Bone marrow (tissue), 2 donors: ENCODE measurements at regions not wholly inside any gene's neighbourhood (a gene's known extent, or its start where the extent isn't known, plus 50 kb on each side); places are given as distances from the start of the nearest gene placed in this dataset.

Experiments used
- DNase-seq, 2 donors: peaks; one replicate each; lab custom pipeline; 2025; lab: John Stamatoyannopoulos, UW

DNA sequence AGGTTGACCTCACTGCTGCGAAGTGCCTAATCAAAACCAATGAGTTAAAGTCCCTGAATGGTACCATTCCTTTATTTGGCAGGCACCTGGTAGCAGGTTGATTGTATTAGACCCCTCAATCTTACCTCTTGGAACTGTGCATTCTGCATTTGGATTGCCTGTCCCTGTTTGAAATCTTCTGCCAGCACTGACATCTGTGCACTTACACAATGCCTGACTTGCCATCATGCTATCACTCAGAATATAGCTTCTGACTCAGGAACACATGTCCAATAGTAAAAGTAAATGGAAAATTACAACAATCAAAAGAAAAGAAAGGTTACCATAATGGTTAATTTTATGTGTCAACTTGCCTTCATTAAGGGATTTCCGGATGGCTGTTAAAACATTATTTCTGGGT lies 366.0 kb upstream of the PDGFD start:
- no peak for DNase-seq

DNA sequence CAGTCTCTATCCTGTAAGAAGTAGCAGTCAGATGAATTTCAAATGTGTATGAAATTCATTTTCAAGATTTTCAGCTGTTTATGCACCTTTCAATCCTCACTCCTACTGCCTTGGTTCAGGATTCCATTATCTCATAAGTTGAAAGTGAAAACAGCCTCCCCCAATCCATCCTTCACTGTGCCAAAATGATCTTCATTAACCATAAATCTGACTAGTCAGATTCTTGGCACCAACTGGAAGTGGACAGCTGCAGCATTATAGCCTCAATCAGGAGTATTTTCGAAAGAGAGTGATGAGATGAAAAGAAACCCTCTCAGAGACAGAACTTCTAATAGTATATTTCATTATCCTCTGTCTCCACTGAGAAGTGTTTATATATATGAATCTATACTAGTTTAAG lies 365.3 kb upstream of the PDGFD start:
- no peak for DNase-seq

- DNase-seq, result no peak
Measured at GRCh38 chr11:104526006-104526405, 362.1 kb upstream of the PDGFD start.

DNA sequence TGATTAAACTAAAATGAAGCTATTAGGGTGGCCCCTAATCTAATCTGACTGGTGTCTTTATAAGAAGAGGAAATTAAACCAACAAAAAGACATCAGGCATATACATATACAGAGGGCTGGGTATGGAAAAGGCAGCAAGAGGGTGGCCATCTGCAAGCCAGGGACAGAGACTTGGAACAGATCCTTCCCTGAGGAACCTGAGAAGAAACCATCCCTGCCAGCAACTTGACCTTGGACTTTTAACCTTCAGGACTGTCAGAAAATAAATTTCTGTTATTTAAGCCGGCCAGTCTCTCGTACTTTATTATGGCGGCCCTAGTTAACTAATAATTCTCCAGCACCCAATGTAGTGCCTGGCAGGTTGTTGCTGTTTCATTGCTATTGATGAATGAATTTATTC lies 361.5 kb upstream of the PDGFD start:
- DNase-seq, result no peak

DNA sequence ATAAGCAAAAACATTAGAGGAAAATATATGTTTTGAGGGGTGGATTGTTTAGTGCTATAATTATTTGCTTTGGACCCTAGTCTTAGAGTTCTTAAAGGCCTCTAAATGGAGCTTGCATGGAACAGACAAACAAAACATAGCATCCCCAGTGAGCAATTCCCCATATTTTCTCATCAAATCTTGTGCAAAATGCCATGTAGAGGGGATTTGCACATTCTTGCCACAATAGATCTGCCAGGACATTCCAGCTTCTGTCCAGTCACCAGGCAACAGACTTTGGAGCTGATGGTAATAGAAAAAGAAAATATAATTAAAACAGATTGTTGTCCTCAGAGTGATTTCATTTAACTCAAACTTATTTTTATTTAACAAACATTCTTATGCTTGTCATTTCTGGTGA lies 360.3 kb upstream of the PDGFD start:
- DNase-seq, result no peak

DNA sequence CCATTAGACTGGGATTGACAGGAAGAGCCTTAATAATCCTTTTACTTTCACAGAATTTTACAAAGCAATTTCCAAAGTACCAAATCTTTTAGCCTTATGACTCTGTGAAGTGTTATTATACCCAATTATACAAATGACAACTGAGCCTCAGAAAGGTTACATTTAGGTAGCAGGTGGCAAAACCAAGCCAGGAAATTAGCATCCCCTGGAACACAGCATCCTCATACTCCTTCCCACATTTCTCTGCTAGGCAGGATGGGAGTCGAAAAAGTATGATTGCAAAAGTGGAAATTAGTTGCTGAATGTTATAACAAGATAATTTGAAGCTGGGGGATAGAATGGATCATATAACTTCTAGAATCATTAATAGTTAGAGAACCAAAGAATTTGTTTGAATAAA lies 359.7 kb upstream of the PDGFD start:
- DNase-seq, result no peak

GRCh38 chr11:104522650-104523049 lies 358.7 kb upstream of the PDGFD start:
- DNase-seq, result no peak

DNA sequence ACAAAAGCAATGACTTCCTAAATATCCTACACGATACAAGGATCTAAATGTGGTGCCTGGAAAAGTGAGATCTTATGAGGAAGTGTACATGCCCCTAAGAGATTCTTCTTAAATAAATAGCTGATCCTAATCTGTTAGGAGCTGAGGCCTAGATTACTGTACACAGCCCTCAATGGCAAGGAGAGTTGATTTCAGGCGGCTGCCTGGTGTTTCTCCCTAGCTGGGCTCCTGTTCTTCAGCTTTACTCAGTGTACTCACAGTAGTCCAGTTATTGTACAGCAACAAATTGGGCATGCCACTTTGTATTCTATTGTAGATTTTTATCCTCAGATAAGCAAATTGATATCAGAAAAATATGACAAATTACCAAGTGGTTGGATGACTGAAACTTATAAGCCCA lies 358.2 kb upstream of the PDGFD start:
- DNase-seq, result no peak

DNA sequence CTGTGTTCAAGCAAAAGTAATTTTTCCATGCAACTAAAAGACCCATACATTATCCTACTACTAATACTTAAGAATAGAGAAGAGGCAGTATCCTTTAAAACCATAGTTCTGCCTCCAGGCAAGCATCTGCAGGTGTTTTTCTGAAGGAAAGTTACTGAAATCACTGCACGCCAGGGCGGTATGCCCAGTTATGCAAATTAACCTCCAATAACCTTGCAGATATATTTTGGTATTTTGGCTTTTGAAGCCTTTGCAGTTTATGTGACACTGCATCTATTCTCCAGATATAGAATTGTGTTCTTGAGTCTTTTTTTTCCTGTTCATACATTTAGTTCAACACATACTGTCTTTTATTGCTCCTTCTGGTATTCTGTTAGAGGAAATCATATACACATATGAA lies 346.2 kb upstream of the PDGFD start:
- no peak for DNase-seq

- no peak for DNase-seq
Measured at GRCh38 chr11:104490182-104490581, 326.2 kb upstream of the PDGFD start.

GRCh38 chr11:104488561-104488960 lies 324.6 kb upstream of the PDGFD start:
- DNase-seq, result no peak

GRCh38 chr11:104487046-104487806 lies 323.3 kb upstream of the PDGFD start:
- DNase-seq, result no peak

GRCh38 chr11:104484804-104485554 lies 321.0 kb upstream of the PDGFD start:
- no peak for DNase-seq

DNA sequence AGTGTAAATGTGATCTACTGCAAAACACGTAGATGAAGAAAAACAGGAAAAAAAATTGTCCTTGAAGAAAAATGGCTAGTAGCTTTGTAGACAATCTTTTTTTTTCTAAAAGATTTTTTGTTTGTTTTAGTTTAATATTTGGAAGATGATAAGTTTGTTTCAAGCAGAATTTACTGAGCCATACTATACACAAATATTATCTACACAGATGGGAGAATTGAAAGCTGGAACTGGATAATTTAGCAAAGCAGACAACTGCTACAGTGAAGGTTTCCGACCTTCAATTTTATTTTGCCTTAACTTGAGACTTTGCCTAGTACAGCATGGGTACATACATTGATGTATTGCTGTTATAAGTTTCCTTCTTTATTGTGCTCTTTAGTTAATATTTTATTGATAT lies 313.0 kb upstream of the PDGFD start:
- no peak for DNase-seq

GRCh38 chr11:104476454-104476853 lies 312.5 kb upstream of the PDGFD start:
- no peak for DNase-seq

DNA sequence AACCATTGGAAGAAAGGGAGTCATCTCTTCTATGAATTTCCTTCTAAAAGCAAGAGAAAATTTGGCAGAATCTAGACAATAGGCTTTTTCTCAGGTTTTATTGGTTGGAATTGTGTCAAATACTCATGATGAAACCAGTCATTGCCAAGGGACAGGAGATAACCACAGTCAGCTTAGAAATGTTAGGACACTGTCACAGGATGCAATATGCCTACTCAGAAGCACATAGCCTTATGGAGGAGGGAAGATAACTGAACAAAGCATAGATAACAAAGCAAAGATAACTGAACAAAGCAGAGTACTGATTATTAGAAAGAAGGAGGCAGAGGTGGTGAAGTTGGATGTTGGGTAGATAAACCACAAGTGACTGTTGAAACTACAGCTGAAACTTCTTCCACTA lies 303.5 kb upstream of the PDGFD start:
- DNase-seq, result no peak

GRCh38 chr11:104465321-104465720 lies 301.4 kb upstream of the PDGFD start:
- DNase-seq, result no peak

DNA sequence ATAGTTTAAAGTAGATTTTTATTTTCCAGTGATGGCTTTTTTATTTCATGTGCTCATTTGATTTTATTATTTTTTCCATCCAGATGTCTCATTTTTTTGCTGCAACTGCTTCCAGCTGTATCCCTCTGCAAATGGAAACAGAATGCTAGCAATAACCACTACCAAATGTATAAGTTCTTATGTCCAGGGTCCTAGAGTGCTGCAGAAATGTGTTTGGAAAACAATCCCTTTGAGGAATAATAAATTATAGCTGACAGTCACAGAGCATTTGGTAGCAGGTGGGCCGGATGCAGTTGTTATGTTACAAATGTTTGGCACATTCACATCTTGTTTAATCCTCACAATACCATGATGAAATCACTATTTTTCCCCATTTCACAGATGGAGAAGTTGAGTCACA lies 300.7 kb upstream of the PDGFD start:
- no peak for DNase-seq

GRCh38 chr11:104462341-104462740 lies 298.4 kb upstream of the PDGFD start:
- no peak for DNase-seq

DNA sequence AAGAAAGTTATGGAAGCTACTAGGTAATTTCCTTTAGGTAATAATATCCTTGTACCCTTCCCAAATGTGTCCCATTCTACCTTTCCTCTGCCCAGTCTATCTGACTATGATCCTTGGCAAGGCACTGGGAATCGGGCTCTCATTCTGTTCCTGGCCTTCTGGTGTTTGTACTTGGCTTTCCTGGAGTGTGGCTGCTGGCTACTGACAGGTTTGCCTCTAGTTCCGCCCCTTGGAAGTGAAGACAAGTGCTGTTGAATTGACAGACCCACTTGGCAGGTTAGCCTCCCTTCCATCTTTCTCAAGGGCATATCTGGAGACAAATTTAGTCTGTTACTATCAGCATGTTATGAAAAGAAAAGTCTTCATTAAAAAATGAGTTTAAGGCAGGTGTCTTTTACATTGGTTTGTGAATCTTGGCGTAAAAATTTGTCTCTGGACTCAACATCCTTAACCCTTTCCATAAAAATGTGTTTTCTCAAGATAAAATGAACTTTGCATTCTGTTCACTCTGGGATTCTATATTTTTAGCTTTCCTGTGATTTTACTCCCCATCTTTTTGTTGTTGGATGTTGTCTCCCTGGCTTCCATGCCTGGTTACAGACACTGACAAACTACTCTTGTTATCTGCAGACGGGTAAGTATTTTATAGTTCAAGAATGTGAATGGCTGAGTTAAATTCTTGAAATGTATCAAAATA lies 287.4 kb upstream of the PDGFD start:
- DNase-seq, result no peak

GRCh38 chr11:104443387-104443786 lies 279.4 kb upstream of the PDGFD start:
- DNase-seq, result no peak

DNA sequence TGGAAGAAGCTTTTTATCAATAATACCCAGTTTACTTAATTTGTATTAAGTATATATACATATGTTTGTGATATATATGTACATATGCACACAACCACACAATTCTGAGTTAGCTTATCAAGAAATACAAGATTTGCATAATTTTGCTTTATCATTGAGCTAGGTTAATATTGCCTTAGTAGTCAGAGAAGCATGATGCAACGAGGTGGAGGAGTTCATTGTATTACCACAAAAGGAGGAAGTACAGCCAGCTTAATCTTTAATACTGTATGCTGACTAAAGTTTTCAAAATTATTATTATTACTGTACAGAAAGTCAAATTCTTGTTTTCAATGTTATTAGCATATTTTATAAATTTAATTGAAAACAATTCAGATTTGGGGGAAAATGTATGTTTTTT lies 278.4 kb upstream of the PDGFD start:
- no peak for DNase-seq

- no peak for DNase-seq
Measured at GRCh38 chr11:104435494-104435893, 271.5 kb upstream of the PDGFD start.
